HepG2 (cell line): ENCODE measurements at regions not wholly inside any gene's neighbourhood (a gene's known extent, or its start where the extent isn't known, plus 50 kb on each side); places are given as distances from the start of the nearest gene placed in this dataset.

Experiments used
- BATF2 ChIP-seq: sonication (generic); formaldehyde crosslinking; IDR thresholded peaks from 2 replicates; pipeline ENCODE4 v1.8.0; 2022; ENCODE audit warnings: mild to moderate bottlenecking, missing genetic modification reagents, moderate library complexity
- FIP1L1 ChIP-seq: fragments of 200-400 bp; formaldehyde crosslinking; IDR thresholded peaks from 2 replicates; pipeline ENCODE4 v1.6.1; 2018; ENCODE audit warnings: low read depth, mild to moderate bottlenecking, low read length, moderate library complexity, borderline replicate concordance; ENCODE audit not compliant: insufficient read depth
- KAT2B ChIP-seq: fragments of 150-350 bp; IDR thresholded peaks from 2 replicates; pipeline ENCODE4 v1.6.1; 2014; ENCODE audit warnings: low read depth, low read length, borderline replicate concordance
- MTA1 ChIP-seq: sonication (generic); formaldehyde crosslinking; IDR thresholded peaks from 2 replicates; pipeline ENCODE4 v1.4.0; 2020; ENCODE audit warnings: missing genetic modification reagents, mild to moderate bottlenecking, borderline replicate concordance
- NFE2 ChIP-seq: sonication (generic); formaldehyde crosslinking; IDR thresholded peaks from 2 replicates; pipeline ENCODE4 v1.4.0; 2020; ENCODE audit warnings: missing genetic modification reagents
- NONO ChIP-seq, 2 experiments: fragments of 450-650 bp in 1 of 2; sonication (generic) in 1 of 2; formaldehyde crosslinking in 1 of 2; IDR thresholded peaks in 1 of 2; conservative IDR thresholded peaks in 1 of 2; 2 replicates each; pipeline versions ENCODE4 v1.6.1 to v1.8.0; 2017 to 2022; ENCODE audit warnings: mild to moderate bottlenecking in 1 of 2, missing genetic modification reagents in 1 of 2, moderate library complexity in 1 of 2
- RFXANK ChIP-seq: IDR thresholded peaks from 2 replicates; pipeline ENCODE4 v1.6.1; 2016
- SALL2 ChIP-seq: sonication (generic); formaldehyde crosslinking; IDR thresholded peaks from 2 replicates; pipeline ENCODE4 v1.8.1; 2023; ENCODE audit warnings: mild to moderate bottlenecking, missing genetic modification reagents, inconsistent platforms
- SOX6 ChIP-seq, 2 experiments: fragments of 450-650 bp in 1 of 2; sonication (generic) in 1 of 2; formaldehyde crosslinking in 1 of 2; IDR thresholded peaks; 2 replicates each; pipeline versions ENCODE4 v1.4.0 to v1.6.1; 2017 to 2020; ENCODE audit warnings: antibody characterized with exemption in 1 of 2, mild to moderate bottlenecking in 1 of 2, missing genetic modification reagents in 1 of 2
- ZBTB1 ChIP-seq: sonication (generic); formaldehyde crosslinking; IDR thresholded peaks from 2 replicates; pipeline ENCODE4 v1.4.0; 2020; ENCODE audit warnings: missing genetic modification reagents, borderline replicate concordance
- ZFP62 ChIP-seq: sonication (generic); formaldehyde crosslinking; IDR thresholded peaks from 2 replicates; pipeline ENCODE4 v1.4.0; 2020; ENCODE audit warnings: missing genetic modification reagents
- ZIK1 ChIP-seq: sonication (generic); formaldehyde crosslinking; IDR thresholded peaks from 2 replicates; pipeline ENCODE4 v1.5.0; 2020; ENCODE audit warnings: mild to moderate bottlenecking, low read depth, missing genetic modification reagents, borderline replicate concordance
- ZNF230 ChIP-seq: sonication (generic); formaldehyde crosslinking; IDR thresholded peaks from 2 replicates; pipeline ENCODE4 v1.4.0; 2020; ENCODE audit warnings: mild to moderate bottlenecking, missing genetic modification reagents
- ZNF383 ChIP-seq: sonication (generic); formaldehyde crosslinking; IDR thresholded peaks from 2 replicates; pipeline ENCODE4 v1.4.0; 2020; ENCODE audit warnings: missing genetic modification reagents, mild to moderate bottlenecking, borderline replicate concordance
- ZNF879 ChIP-seq: sonication (generic); formaldehyde crosslinking; IDR thresholded peaks from 2 replicates; pipeline ENCODE4 v1.8.1; 2023; ENCODE audit warnings: missing genetic modification reagents
- TF ChIP-seq, protein P1 (sequence below): sonication (generic); formaldehyde crosslinking; IDR thresholded peaks from 2 replicates; pipeline ENCODE4 v1.4.0; 2020; ENCODE audit warnings: mild to moderate bottlenecking, missing genetic modification reagents
- TF ChIP-seq, protein P2 (sequence below): sonication (generic); formaldehyde crosslinking; IDR thresholded peaks from one replicate; pipeline ENCODE4 v1.5.1; 2020; ENCODE audit warnings: mild to moderate bottlenecking, missing genetic modification reagents; ENCODE audit errors: not compliant biosample characterization

GRCh38 chrX:131441033-131441432 lies 102.8 kb upstream of the OR13H1 start (continued):
- no peak for TF ChIP-seq SALL2
- no peak for TF ChIP-seq NONO (IDR thresholded peaks at IDR 0.05)
- no peak for TF ChIP-seq NONO (CRISPR knock-in tag; conservative IDR thresholded peaks at IDR 0.05)
- no peak for TF ChIP-seq NFE2 (CRISPR knock-in tag)
- TF ChIP-seq BATF2 (CRISPR knock-in tag) = no peak
- no peak for TF ChIP-seq KAT2B
- no peak for TF ChIP-seq ZFP62 (CRISPR knock-in tag)
- no peak for TF ChIP-seq ZNF230 (CRISPR knock-in tag)
- TF ChIP-seq ZNF879 (CRISPR knock-in tag) = no peak
- TF ChIP-seq, protein P1, sequence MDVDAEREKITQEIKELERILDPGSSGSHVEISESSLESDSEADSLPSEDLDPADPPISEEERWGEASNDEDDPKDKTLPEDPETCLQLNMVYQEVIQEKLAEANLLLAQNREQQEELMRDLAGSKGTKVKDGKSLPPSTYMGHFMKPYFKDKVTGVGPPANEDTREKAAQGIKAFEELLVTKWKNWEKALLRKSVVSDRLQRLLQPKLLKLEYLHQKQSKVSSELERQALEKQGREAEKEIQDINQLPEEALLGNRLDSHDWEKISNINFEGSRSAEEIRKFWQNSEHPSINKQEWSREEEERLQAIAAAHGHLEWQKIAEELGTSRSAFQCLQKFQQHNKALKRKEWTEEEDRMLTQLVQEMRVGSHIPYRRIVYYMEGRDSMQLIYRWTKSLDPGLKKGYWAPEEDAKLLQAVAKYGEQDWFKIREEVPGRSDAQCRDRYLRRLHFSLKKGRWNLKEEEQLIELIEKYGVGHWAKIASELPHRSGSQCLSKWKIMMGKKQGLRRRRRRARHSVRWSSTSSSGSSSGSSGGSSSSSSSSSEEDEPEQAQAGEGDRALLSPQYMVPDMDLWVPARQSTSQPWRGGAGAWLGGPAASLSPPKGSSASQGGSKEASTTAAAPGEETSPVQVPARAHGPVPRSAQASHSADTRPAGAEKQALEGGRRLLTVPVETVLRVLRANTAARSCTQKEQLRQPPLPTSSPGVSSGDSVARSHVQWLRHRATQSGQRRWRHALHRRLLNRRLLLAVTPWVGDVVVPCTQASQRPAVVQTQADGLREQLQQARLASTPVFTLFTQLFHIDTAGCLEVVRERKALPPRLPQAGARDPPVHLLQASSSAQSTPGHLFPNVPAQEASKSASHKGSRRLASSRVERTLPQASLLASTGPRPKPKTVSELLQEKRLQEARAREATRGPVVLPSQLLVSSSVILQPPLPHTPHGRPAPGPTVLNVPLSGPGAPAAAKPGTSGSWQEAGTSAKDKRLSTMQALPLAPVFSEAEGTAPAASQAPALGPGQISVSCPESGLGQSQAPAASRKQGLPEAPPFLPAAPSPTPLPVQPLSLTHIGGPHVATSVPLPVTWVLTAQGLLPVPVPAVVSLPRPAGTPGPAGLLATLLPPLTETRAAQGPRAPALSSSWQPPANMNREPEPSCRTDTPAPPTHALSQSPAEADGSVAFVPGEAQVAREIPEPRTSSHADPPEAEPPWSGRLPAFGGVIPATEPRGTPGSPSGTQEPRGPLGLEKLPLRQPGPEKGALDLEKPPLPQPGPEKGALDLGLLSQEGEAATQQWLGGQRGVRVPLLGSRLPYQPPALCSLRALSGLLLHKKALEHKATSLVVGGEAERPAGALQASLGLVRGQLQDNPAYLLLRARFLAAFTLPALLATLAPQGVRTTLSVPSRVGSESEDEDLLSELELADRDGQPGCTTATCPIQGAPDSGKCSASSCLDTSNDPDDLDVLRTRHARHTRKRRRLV (CRISPR knock-in tag) = no peak
- TF ChIP-seq ZNF383 (CRISPR knock-in tag) = no peak
- TF ChIP-seq RFXANK (CRISPR knock-in tag) = no peak
- TF ChIP-seq ZIK1 (CRISPR knock-in tag) = no peak
- TF ChIP-seq, protein P2, sequence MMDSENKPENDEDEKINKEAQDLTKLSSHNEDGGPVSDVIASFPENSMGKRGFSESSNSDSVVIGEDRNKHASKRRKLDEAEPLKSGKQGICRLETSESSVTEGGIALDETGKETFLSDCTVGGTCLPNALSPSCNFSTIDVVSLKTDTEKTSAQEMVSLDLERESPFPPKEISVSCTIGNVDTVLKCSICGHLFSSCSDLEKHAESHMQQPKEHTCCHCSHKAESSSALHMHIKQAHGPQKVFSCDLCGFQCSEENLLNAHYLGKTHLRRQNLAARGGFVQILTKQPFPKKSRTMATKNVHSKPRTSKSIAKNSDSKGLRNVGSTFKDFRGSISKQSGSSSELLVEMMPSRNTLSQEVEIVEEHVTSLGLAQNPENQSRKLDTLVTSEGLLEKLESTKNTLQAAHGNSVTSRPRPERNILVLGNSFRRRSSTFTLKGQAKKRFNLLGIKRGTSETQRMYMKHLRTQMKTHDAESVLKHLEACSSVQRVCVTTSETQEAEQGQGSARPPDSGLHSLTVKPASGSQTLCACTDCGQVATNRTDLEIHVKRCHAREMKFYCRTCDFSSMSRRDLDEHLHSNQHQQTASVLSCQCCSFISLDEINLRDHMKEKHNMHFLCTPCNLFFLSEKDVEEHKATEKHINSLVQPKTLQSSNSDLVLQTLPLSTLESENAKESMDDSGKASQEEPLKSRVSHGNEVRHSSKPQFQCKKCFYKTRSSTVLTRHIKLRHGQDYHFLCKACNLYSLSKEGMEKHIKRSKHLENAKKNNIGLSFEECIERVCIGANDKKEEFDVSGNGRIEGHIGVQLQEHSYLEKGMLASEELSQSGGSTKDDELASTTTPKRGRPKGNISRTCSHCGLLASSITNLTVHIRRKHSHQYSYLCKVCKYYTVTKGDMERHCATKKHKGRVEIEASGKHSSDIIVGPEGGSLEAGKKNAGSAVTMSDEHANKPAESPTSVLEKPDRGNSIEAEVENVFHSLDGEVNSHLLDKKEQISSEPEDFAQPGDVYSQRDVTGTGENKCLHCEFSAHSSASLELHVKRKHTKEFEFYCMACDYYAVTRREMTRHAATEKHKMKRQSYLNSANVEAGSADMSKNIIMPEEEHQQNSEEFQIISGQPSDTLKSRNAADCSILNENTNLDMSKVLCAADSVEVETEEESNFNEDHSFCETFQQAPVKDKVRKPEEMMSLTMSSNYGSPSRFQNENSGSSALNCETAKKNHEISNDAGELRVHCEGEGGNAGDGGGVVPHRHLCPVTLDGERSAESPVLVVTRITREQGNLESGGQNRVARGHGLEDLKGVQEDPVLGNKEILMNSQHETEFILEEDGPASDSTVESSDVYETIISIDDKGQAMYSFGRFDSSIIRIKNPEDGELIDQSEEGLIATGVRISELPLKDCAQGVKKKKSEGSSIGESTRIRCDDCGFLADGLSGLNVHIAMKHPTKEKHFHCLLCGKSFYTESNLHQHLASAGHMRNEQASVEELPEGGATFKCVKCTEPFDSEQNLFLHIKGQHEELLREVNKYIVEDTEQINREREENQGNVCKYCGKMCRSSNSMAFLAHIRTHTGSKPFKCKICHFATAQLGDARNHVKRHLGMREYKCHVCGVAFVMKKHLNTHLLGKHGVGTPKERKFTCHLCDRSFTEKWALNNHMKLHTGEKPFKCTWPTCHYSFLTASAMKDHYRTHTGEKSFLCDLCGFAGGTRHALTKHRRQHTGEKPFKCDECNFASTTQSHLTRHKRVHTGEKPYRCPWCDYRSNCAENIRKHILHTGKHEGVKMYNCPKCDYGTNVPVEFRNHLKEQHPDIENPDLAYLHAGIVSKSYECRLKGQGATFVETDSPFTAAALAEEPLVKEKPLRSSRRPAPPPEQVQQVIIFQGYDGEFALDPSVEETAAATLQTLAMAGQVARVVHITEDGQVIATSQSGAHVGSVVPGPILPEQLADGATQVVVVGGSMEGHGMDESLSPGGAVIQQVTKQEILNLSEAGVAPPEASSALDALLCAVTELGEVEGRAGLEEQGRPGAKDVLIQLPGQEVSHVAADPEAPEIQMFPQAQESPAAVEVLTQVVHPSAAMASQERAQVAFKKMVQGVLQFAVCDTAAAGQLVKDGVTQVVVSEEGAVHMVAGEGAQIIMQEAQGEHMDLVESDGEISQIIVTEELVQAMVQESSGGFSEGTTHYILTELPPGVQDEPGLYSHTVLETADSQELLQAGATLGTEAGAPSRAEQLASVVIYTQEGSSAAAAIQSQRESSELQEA (CRISPR knock-in tag) = no peak
- no peak for TF ChIP-seq MTA1 (CRISPR knock-in tag)
- TF ChIP-seq ZBTB1 = no peak
- no peak for TF ChIP-seq SOX6 (IDR thresholded peaks at IDR 0.05)
- TF ChIP-seq SOX6 (CRISPR knock-in tag; IDR thresholded peaks at IDR 0.05) = peak; percentile 35; the same call in 1 of the 2 replicates
- no peak for TF ChIP-seq FIP1L1
